Glomerular endothelial cell (primary cell): ENCODE measurements at regions not wholly inside any gene's neighbourhood (a gene's known extent, or its start where the extent isn't known, plus 50 kb on each side); places are given as distances from the start of the nearest gene placed in this dataset.

ENCODE experiments used
- DNase-seq: peaks from one replicate; pipeline ENCODE4 v3.0.0-alpha.2; 2011; ENCODE audit warnings: low read depth, low spot score; ENCODE audit errors: extremely low read depth

DNA sequence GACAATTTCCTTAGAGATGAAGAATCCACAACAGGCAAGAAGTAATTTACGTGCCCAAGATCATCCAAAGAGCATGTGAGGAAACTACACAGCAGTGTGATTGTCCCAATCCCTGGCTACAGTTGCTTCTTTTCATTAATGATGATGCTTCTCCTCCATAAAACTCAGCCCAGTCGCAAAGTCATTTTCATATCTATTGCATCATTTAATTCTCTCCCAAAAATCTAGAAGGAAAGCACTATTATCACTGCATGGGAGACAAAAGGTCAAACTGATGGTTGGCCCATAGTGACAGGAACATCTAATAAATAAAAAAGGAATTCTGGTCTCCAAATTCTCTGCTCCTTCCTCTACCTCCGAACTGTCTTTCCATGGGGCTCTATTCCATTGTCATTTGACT lies 103.5 kb upstream of the SERP2 start:
- DNase-seq: no peak

- DNase-seq: no peak
These were observed 102.6 kb upstream of the SERP2 start for GRCh38 chr13:44271031-44271455.

DNA sequence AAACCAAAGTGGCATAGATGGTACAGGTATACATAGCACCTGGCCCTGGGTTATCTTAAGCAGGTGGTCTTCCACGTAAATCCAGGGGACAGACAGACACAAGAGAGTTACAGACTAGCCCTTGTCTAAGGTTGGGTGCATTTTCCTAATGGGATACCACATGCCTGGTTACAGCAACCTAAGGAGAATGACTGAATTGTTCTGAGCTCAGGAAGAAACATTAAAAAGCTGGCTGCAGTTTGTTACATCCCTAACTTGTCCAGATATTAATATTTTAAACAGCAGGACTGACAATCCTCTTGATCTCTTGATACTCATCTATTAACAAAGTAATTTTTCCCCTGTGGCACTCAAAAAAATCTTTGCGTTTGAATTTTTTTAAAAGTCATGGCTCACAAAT lies 102.2 kb upstream of the SERP2 start:
- no peak for DNase-seq

- no peak for DNase-seq
These were observed 101.7 kb upstream of the SERP2 start for GRCh38 chr13:44271915-44272341.

- no peak for DNase-seq
These were observed 100.9 kb upstream of the SERP2 start for GRCh38 chr13:44272692-44273091.

DNA sequence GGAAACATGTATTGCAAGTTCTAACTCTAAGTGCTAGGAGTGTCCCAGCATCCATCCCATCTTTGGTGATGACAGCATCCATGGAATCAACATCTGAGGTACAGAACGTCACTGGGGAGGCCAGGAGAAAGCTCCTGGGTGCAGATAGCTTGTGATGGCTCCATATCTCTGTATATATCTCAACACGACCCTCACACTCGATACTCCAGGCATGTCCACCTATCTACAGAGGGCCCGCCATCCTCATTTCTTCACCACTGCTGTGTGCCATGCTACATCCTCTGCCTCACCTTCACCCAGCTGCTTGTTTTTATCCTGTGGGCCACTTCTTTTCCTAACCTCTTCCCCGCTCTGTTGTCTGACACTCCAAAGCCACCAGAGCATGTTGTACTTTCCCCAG lies 100.4 kb upstream of the SERP2 start:
- no peak for DNase-seq

DNA sequence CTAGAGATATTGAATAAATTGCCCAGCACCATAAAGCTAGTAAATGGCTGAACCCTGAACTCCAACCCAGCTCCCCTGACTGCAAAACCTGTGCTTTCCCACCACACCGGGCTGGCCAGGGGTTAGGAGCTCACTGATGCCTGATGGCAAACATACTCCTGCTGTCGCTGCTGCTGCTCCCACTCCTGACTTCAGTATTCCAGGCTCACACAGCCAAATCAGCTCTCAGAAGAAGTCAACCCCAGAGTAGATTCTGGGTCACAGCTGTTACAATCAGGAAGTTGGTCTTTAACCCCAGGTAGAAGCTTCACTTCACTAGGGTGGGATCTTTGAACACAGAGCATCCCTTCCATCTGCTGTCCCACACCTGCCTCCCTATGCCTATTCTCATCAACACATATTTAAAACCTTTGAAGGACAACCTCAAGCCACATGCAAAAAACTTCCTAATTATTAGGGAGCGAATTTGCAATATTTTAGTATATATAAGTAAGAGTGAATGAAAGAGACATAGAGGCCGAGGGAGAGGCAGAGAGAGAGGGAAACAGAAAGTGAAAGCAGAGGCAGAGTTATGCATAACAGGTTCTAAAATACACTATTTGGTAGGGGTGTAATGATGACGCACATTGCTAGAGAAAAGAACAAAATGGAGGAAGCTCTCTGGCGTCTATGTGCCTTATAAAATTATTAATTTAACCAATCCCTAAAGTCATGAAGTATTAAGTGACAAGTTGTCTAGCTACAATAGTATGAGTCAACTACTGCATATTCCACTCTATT lies 99.4 kb upstream of the SERP2 start:
- DNase-seq: no peak

DNA sequence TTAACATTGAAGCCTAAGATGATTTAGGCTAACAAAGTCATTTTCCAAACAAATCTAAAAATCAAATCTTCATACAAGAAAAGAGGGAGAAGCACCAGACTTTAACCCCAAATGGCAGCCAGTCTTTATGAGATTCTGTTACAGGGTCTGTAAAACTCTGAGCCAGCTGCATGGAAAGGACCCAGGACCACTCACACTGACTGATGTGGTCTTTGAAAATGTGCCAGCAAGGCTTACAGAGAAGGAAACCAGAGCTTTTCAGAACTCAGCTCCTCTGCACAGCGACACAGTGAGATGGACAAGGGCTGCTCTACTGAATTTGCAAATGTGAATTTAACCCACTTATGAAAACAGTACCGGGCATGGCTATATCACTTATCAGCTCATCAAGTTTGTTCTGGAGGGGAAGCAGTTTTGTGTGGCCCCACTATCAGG lies 98.8 kb upstream of the SERP2 start:
- DNase-seq: no peak

DNA sequence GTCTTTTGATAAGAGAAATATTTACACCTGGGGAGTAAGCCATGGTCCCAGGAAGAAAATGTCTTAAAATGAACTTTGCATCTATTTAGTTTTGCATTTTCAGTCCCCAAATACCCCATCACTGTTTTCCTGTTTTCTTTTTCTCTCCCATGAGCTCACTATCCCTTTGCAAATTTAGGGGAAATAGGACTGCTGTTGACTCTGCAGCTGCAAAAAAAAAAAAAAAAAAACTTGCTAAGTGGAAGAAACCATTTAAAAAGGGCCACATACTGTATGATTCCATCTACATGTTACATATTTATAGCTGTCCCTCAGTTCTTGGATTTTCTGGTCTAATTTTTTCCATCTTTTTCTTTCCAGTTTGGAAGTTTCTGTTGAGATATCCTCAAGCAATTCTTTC lies 98.2 kb upstream of the SERP2 start:
- no peak for DNase-seq

DNA sequence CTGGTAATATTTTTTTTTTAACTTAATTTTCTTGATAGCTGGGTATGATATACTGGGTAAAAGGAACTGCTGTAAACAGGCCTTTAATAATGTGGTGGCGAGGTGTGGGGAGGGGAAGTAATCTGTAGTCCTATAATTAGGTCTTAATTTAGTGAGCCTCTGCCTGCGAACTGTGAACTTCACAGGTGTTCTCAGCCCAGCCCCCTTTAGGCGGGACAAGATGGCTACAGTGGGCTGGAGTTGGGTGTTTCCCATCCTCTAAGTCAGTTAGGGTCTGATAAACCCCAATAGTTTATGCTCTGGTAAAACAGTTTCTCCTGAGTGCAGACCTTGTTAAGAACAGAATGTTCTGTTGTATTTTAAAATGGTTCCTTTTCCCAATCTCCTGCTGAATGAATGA lies 97.6 kb upstream of the SERP2 start:
- no peak for DNase-seq

- no peak for DNase-seq
These were observed 96.2 kb upstream of the SERP2 start for GRCh38 chr13:44277459-44277858.

GRCh38 chr13:44278166-44278565 lies 95.5 kb upstream of the SERP2 start:
- no peak for DNase-seq

DNA sequence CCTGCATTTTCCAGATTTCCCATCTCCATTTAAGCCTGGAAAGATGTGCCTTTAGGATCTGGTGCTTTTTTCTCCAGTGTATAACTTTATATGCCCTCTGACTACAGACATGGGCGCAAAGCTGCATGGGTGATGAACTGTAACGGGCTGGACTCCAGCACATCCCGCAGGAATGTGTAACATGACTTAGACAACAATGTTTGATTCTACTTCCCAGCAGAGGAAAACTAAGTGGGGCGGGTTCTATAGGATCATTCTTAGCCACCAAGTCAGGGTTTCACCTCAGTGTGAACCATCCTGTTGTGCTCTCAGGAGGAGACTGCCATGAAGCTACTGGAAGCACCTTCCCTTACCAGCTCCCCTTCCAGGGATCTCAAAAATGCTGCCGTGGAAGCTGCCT lies 93.2 kb upstream of the SERP2 start:
- no peak for DNase-seq

DNA sequence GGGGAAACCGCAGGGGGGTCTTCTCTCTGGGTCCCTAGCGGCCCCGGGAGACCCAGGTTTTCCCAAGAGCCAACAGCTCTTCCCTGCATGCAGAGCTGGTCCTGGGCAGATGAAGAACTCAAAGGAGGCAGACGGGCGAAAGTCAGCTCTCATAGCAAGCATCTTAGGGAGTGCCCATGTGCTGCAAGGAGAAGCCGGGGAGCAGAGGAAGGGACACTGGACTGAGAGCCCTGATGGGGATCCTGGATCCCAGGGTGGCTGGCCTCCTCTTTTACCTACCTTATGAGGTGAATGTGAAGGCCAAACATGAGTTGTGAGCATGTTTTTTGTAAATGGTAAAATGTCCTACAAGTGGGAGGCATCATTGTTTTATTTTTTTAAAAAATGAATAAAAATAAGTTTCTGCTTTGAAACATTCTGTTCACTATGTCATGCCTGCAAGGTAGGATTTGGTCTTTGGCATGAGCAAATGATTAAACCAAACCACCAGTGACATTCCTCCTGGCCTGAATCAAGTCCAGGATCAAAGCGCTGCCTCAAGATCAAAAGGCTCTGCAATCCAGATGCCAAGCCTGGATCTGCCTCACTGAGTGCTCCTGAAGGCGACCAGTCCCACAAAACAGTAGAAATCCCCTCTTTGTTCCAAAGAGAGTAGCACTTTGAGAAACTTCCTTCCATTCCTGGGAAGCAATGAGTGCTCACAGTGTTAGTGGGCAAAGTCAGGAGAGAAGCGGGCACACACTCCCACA lies 92.2 kb upstream of the SERP2 start:
- DNase-seq: no peak

DNA sequence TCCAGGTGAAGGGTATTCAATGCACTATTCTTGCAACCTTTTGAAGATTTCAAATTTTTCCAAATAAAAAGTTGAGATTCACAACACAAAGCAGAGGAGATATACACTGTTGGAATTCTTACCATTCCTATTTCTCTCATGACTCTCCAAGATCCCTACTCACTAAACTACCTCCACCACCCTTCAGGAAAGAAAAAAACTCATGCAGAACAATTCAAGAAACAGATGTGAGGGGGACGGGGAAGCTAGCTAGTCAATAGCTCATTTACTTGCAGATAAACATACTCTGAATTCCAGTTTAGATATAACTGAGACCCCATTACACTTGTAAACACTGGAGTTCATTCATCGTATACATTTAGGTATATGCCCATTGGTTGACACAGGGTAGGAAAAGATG lies 90.0 kb upstream of the SERP2 start:
- DNase-seq: no peak

DNA sequence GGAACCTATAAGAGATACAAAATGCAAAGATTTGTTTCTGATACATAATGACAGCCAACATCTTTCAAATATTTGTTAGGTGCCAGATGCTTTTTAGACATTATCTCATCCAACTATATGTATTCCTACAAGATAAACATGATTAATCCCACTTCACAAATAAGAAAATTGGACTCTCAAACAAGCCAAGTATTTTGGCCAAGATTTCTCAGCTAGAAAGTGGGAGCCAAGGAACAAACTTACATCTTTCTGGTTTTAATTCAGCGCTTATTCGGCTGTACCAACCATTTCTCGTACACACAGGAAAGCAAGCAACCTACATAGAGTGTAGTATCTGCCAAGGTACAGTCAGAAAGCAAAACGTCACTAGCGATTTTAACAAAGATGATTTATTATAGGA lies 85.7 kb upstream of the SERP2 start:
- no peak for DNase-seq

DNA sequence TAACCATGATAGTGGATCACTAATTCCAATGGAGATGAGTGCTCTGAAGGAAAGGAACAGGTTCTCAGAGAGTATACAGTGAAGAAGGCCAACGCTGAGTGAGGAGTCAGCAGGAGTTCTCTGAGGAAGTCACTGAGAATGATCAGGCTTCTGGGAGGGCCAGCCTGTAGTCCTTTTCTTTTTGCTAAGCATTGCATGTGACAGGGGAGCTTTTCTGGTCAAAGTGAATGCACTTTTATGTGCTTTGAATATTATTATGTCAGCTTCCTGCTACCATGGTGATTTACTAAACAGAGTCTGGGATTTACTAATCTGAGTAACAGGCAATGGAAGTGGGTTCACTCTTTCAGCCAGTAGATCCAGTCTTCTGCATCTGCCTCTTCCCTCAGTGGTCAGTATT lies 81.1 kb upstream of the SERP2 start:
- no peak for DNase-seq

- no peak for DNase-seq
These were observed 80.2 kb upstream of the SERP2 start for GRCh38 chr13:44293374-44293773.

GRCh38 chr13:44293908-44294735 lies 79.5 kb upstream of the SERP2 start:
- DNase-seq: no peak

GRCh38 chr13:44294876-44295275 lies 78.7 kb upstream of the SERP2 start:
- DNase-seq: no peak

DNA sequence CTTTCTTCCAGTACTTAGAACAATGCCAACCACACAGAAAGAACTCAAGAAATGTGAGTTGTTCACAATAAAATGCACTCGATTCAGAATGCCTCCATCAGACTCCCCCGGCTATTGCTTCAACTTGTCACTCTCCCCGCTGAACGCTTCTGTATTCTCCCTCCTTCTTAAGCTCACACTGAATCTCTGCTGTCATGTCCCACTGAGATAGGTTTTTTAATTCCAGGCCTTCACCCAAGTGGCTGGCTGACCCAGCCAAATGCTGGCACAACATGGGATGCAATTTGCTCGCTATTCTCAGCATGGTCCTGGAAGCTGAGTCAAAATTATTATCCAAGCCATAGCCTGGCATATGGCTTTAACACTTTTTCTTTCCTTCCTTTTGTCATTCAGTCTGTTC lies 76.8 kb upstream of the SERP2 start:
- no peak for DNase-seq
